ES-I3 (cell line): ENCODE measurements at regions not wholly inside any gene's neighbourhood (a gene's known extent, or its start where the extent isn't known, plus 50 kb on each side); places are given as distances from the start of the nearest gene placed in this dataset.

Source experiments
- H3K36me3 ChIP-seq: 2 replicates; pipeline ENCODE4 v1.6.1; 2013; ENCODE audit warnings: mild to moderate bottlenecking, low read length, control low read depth, moderate library complexity; ENCODE audit not compliant: insufficient read depth
- H3K4me1 ChIP-seq: 2 replicates; pipeline ENCODE4 v1.6.1; 2013; ENCODE audit warnings: mild to moderate bottlenecking, control low read depth, low read length; ENCODE audit not compliant: insufficient read depth
- H3K9ac ChIP-seq: 2 replicates; pipeline ENCODE4 v1.6.1; 2013; ENCODE audit warnings: low read depth, mild to moderate bottlenecking, low read length, moderate library complexity
- H3K9me3 ChIP-seq: 2 replicates; pipeline ENCODE4 v1.6.1; 2013; ENCODE audit warnings: mild to moderate bottlenecking, low read length, moderate library complexity; ENCODE audit not compliant: control insufficient read depth, insufficient read depth

- Histone ChIP-seq H3K4me1 (no peaks in the 10 kb centered on the region), H3K9ac (no peak overlapping the region)
Observed at GRCh38 chr5:68554571-68555279, 339.2 kb downstream of the PIK3R1 start.

GRCh38 chr5:68555907-68556681 is 340.5 kb downstream of the PIK3R1 start:
- Histone ChIP-seq H3K9me3 (no peaks in the 10 kb centered on the region), H3K4me1 (no peaks in the 10 kb centered on the region), H3K9ac (no peak overlapping the region), H3K36me3 (no peaks in the 10 kb centered on the region; the same call in 1 of the 2 replicates)

More at GRCh38 chr5:68554571-68555279, 339.2 kb downstream of the PIK3R1 start:
- no peaks in the 10 kb centered on the region for H3K9me3 ChIP-seq
- no peaks in the 10 kb centered on the region; the same call in 1 of the 2 replicates for H3K36me3 ChIP-seq

- Histone ChIP-seq H3K9ac (no peak overlapping the region), H3K36me3 (no peaks in the 10 kb centered on the region; the same call in 1 of the 2 replicates), H3K4me1 (no peaks in the 10 kb centered on the region; the same call in 1 of the 2 replicates), H3K9me3 (no peaks in the 10 kb centered on the region)
Observed at GRCh38 chr5:68557162-68557936, 341.8 kb downstream of the PIK3R1 start.

DNA sequence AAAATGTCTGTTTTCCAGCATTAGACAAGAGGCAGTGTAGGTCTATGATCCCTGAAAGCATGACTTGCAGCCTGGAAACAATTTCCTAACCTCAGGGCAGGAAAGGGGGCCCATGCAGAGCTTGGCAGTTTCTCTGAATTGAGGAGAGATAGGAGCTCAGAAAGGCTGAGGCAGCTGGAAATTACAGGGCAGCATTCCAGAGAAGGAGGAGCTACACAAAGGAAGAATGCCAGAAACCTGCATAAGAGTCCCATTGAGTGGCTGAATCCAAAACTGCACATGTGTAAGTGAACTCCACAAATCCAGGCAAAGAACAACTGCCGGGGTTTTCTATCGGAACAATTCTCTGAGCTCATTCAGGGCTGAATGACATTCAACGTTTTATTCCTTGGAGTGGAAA is 346.8 kb downstream of the PIK3R1 start:
- Histone ChIP-seq H3K9me3 (no peaks in the 10 kb centered on the region), H3K4me1 (no peaks in the 10 kb centered on the region; the same call in 1 of the 2 replicates), H3K36me3 (no peaks in the 10 kb centered on the region; the same call in 1 of the 2 replicates), H3K9ac (no peak overlapping the region)

- no peaks in the 10 kb centered on the region for H3K9me3 ChIP-seq
- H3K9ac ChIP-seq = no peak overlapping the region
- H3K4me1 ChIP-seq = no peaks in the 10 kb centered on the region; the same call in 1 of the 2 replicates
- H3K36me3 ChIP-seq = no peaks in the 10 kb centered on the region
Observed at GRCh38 chr5:68565427-68565826, 349.9 kb downstream of the PIK3R1 start.

- no peak overlapping the region for H3K9ac ChIP-seq
- no peaks in the 10 kb centered on the region for H3K4me1 ChIP-seq
- no peaks in the 10 kb centered on the region for H3K36me3 ChIP-seq
- no peaks in the 10 kb centered on the region; the same call in 1 of the 2 replicates for H3K9me3 ChIP-seq
Observed at GRCh38 chr5:68576805-68577204, 361.2 kb downstream of the PIK3R1 start.

- Histone ChIP-seq H3K9ac (no peak overlapping the region), H3K9me3 (no peaks in the 10 kb centered on the region), H3K4me1 (no peaks in the 10 kb centered on the region), H3K36me3 (no peaks in the 10 kb centered on the region)
Observed at GRCh38 chr5:68582284-68582683, 366.7 kb downstream of the PIK3R1 start.

GRCh38 chr5:68587171-68587570 is 371.6 kb downstream of the PIK3R1 start:
- H3K9ac ChIP-seq = no peak overlapping the region
- no peaks in the 10 kb centered on the region for H3K9me3 ChIP-seq
- no peaks in the 10 kb centered on the region for H3K36me3 ChIP-seq
- no peaks in the 10 kb centered on the region for H3K4me1 ChIP-seq

DNA sequence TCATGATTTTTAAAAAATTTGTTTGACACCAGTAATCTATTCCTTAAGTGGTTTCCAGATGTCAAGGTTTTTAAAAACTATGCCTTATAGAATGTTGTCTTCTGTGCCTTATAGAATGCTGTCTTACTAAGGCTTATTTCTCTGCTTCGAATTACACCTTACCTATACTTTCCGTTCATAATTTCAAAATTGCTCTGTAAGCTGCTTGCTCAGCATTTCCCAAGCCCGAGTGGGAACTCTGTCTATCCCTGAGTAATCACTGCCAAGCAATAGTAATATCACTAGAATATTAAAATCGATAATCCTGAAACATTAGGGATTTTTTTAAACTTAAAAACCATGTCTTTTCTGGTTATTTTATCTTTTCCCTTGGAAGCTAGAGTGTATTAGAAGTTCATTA is 376.3 kb downstream of the PIK3R1 start:
- Histone ChIP-seq H3K9me3 (peaks cover 7% of the 10 kb centered on the region), H3K9ac (no peak overlapping the region), H3K4me1 (no peaks in the 10 kb centered on the region), H3K36me3 (no peaks in the 10 kb centered on the region)

DNA sequence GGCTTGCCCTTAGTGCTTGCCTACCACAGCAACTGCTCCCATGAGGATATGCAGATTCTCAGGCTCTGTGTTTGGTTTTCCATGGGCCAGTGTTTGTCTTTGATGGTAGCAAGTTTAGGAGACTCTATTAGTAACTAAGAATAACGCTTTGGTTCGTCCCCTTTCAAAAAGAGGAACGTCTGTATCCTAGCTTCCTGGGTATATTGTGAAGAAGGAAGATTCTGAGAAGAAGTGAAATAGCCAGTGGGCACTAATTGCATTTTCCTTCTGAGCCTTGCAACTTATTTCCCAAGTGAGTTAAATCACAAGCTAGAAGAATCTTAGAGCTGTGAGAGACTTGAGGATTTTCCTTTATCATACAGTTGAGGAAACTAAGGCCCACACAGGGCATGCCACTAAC is 376.8 kb downstream of the PIK3R1 start:
- Histone ChIP-seq H3K36me3 (no peaks in the 10 kb centered on the region), H3K4me1 (no peaks in the 10 kb centered on the region), H3K9me3 (peaks cover 7% of the 10 kb centered on the region), H3K9ac (no peak overlapping the region)

- Histone ChIP-seq H3K36me3 (no peaks in the 10 kb centered on the region), H3K4me1 (no peaks in the 10 kb centered on the region), H3K9ac (no peak overlapping the region), H3K9me3 (peaks cover 7% of the 10 kb centered on the region)
Observed at GRCh38 chr5:68593211-68593671, 377.7 kb downstream of the PIK3R1 start.

- Histone ChIP-seq H3K9ac (no peak overlapping the region), H3K9me3 (no peaks in the 10 kb centered on the region), H3K36me3 (no peaks in the 10 kb centered on the region), H3K4me1 (no peaks in the 10 kb centered on the region)
Observed at GRCh38 chr5:68612972-68613371, 397.4 kb downstream of the PIK3R1 start.

- Histone ChIP-seq H3K4me1 (no peaks in the 10 kb centered on the region), H3K36me3 (no peaks in the 10 kb centered on the region), H3K9me3 (no peaks in the 10 kb centered on the region), H3K9ac (no peak overlapping the region)
Observed at GRCh38 chr5:68618501-68618900, 402.9 kb downstream of the PIK3R1 start.

GRCh38 chr5:68627001-68627400 is 411.4 kb downstream of the PIK3R1 start:
- H3K9ac ChIP-seq = no peak overlapping the region
- no peaks in the 10 kb centered on the region for H3K36me3 ChIP-seq
- no peaks in the 10 kb centered on the region for H3K9me3 ChIP-seq
- no peaks in the 10 kb centered on the region for H3K4me1 ChIP-seq
